HG03280 (cell line): ENCODE measurements at regions not wholly inside any gene's neighbourhood (a gene's known extent, or its start where the extent isn't known, plus 50 kb on each side); places are given as distances from the start of the nearest gene placed in this dataset.

Experiments used
- ATAC-seq: cut with Tn5 transposase; IDR thresholded peaks from one replicate; pipeline ENCODE4 v1.9.1; 2021; ENCODE audit warnings: mild to moderate bottlenecking, moderate library complexity; ENCODE audit not compliant: unreplicated experiment

DNA sequence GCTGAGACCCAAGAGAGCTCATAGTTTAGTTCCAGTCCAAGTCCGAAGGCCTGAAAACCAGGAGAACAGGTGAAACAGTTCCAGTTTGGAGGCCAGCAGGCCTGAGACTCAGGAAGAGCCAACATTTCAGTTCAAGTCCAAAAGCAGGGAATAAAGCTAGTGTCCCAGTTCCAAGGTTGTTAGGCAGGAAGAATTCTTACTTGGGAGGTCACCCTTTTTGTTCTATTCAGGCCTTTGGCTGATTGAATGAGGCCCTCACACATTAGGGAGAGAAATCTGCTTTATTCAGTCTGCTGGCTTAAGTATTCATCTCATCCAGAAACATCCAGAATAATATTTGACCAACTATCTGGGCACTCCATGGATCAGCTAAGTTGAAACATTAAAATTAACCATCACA lies 294.6 kb downstream of the PCNX1 start:
- no peak for ATAC-seq

DNA sequence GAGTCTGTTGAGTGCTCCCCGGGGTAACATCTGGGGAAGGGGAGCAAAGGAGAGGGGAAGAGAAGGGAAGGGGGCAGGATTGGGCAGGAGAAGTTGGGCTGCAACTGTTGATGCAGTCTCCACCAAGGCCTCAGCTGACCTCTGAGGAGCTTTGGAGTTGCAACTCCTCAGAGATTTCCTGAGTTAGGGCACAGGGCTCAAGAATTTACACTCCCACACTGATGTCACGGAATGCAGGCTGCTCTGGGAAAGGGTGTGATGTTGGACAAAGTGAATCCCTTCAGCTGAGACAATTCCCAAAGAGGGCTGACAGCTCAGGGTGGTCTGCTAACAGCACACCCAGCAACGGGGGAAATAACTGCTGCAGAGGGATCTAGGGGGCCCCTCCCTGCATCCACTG lies 295.6 kb downstream of the PCNX1 start:
- ATAC-seq = no peak

DNA sequence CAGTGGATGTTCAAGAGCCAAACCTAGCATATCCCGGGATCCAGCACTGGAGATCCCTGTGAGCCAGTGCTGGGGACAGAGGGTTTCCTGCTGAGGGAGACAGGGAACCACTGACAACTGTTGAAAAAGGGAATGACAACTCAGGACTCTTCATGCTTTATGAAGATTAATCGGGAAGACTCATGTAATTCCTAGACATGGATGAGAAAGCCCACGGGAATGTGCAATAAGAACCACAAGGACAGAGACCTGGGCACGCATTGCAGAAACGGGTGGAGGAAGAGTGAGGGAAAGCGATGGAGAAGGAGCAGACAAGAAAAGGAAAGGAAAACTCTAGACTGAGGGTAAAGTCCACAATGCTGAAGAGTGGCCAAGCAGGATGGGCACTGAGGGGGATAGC lies 296.0 kb downstream of the PCNX1 start:
- ATAC-seq = no peak

DNA sequence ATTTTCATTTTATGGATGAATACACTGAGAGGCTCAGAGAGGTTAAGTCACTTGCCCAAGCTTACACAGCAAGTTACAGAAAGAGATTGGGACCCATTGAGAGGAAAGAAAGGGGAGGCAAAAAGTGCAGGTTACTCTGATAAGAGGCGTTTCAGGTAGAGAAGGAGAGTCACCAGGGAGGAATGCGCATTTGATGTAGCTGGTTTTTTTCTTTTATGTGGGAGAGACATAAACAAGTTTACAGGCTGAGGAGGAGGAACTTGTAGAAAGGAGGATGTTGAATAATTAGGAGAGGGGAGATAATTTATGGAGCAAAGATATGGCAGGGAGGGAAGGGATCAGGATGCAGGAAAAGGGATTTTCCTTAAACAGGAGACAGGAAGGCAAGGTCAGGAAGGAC lies 297.0 kb downstream of the PCNX1 start:
- ATAC-seq = no peak

DNA sequence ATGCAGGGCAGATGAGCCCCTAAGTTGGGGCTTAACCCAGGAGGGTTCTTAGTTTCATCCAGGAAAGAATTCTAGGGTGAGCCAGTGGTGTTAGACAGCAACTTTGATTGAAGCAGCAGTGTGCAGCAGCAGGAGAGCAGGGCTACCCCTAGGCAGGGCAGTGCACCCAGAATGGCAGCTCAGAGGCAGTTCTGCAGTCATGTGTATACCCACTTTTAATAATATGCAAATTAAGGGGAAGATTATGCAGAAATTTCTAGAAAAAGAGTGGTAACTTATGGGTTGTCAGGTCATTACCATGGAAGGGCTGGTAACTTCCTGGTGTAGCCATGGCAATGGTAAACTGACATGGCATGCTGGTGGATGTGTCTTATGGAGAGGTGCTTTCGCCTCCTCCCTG lies 297.5 kb downstream of the PCNX1 start:
- no peak for ATAC-seq

DNA sequence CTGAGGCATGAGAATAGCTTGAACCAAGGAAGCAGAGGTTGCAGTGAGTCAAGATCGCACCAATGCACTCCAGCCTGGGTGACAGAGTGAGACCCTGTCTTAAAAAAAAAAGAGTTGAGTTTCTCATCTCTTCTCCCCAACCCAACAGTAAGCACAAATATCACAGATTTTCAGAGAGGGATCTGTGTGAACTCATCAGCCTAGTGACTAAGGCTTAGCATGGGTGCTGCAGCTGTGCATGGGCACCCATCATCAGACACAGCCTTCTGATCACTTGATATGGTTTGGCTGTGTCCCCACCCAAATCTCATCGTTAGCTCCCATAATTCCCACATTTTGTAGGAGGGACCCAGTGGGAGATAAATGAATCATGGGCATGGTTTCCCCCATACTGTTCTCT lies 298.9 kb downstream of the PCNX1 start:
- no peak for ATAC-seq

DNA sequence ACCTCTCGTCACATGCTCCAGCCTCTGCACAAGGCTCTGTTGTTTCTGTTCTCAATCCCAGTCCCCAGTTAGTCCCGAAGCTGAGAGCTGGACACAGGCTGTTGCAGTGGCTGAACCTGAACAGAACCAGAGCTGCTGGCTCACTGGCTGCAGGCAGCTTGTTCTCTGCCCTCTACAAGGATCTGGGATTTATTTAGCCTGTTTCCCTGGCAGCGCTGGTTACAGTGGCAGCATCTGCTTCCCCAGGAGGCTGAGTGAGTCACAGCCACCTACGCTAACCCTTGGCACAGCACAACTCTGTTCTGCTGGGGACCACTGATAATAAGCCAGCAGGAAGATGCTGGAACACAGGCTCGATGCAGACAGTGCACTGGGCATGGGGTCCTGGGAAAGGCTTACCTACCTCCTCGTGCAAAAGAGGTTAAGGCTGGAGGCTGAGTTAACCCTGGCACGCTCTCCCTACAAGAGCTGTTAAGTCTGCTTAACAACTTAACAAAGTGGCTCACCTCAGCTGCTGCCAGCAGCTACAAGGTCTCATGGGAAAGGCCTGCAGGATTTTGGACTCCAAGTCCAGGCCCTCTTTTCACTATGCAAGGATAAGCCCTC lies 299.6 kb downstream of the PCNX1 start:
- no peak for ATAC-seq

DNA sequence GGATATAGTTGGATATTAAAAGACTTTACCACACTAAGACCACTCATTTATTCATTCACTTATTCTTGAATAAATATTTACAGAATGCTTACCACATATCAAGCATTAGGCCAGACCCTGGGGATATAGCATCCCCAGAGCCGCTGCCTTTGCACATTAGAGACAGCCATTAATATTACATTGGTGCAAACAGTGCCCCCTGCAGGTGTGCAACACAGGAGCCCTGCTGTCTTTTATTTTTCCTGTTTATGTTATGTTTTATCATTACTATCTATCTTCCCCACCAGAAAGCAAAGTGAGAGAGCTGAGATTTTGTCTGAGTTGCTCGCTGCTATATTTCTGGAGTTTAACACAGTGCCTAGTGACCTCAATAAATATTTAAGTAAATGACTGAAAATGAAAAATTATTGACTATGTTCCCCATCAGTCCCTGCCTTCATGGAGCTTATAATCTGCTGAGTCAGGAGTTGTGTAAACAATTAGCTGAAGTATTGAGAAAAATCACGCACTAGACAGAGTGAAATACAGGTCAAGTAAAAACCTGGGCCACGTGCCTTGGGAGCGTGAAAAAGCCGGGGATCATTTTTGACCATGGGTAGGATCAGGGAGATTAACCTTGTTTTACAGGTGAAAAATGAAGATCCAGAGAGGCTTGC lies 301.6 kb downstream of the PCNX1 start:
- ATAC-seq = no peak

DNA sequence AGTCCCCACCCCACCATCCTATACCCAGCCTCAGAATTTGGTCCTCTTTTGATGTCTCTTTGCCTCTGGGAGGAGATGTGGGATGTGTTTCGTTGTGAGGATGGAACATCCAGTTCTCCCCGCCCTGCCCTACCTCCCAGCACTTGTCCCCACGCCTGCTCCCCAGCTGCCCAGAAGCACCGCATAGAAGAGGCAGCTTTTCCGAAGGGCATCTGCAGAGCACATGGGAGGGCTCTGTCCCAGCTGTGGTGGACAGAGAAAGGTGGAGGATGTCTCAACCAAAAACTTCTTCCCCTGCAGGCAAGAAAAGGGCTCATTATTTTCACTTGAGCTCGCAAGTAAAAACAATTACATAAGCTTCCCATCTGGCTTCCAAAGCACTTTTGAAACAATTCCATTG lies 302.6 kb downstream of the PCNX1 start:
- no peak for ATAC-seq

DNA sequence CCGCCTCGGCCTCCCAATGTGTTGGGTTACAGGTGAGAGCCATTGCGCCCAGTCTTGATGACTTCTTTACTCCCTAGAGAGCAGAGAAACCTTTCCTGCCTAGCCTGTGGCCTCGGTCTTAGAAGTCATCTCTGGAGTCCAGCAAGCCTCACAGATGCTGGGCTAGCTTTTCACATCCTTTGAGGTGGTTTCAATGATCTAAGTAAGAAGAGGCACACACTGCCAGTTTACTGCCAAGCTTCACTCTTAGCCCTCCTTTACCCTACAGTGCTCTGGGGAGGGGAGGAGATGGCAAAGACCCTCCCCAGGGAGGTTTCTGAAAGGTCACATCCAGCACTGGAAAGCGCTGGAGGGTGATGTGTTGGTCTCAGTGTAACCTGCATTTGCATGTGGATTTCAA lies 304.8 kb downstream of the PCNX1 start:
- no peak for ATAC-seq

DNA sequence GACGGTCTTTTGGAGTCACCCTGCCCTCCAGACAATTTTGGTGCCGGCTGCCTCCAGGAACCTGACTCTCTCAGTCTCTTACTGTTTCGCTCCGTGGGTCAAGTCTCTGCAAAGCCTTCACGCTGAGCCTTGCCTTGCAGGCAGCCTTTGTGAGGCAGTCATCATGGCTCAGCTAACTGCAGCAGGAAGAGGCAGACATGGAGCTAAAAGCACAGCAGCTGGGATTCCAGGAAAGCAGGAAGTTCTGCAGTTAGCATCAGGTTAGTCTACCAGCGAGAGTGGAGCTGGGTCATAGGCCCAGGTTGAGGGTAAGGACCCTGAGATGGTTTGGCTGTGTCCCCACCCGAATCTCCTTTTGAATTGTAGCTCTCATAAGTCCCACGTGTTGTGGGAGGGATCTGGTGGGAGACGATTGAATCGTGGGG lies 305.4 kb downstream of the PCNX1 start:
- ATAC-seq = no peak

DNA sequence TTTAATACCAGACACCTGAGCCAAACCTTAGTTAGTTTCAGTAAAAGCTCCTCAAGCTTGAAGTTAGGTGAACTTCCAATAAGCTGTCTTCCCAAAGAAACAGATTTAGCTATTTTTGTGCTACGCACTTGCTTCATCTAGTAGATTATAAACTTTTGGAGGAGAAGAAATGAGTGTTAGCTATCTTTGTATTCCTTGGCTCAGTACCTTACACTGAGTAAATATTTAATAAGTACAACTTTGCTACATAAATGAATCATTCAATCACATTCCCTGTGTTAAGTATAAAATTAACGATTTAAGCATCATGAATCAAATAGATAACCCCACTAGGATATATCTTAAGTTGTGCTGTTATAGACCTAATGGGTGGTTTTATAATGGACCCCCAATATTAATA lies 307.0 kb downstream of the PCNX1 start:
- ATAC-seq = no peak

DNA sequence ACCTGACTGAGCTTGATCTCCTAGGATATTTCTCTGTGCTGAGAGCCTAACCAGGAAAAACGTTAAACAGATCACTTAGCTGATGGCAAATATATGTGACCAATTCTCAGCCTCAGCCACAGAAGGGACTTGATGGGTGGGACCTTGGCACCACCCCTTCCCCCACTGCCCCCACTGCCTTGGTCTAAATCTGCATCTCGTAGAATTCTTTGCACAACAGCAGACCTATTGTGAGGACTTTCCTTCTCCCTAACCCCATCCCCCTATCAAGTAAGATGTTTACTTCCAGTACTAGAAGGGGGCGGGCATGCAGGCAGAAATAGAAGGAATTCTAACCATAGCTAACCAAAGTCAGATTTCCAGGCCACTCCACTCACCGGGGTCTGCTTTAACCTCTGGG lies 313.2 kb downstream of the PCNX1 start:
- ATAC-seq = no peak

DNA sequence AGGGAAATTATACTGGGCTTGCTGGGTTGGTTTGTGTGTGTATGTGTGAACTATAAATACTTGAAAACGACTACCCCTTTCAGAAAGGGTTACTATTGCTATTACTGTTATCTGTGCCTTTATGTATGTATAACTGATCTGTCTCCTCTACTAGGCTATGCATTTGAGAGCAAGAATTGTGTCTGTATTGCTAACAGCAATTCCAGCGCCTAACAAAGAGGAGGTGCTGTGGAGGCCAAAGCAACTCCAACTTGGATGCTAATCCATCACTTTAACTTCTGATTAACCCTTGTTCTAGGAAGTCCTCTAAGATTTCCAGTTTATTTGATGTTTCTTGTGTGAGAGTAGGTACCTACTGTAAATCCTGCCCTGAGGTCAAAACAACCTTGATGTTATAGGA lies 313.9 kb downstream of the PCNX1 start:
- no peak for ATAC-seq

DNA sequence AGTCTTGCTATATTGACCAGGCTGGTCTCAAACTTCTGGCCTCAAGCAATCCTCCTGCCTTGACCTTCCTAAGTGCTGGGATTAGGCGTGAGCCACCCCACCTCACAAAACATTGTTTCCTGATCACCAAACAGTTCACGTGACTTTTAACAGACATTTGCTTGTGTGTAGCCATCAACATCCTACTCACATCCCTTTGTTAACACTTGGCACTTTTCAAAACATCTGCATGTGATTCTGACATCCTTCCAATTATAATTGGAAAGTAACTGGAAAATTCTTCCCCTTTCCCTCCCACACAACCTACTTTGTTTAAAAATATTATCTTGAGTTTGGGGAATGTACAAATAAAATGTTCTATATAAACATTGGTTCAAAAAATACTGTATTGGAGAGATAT lies 317.9 kb downstream of the PCNX1 start:
- ATAC-seq = no peak

DNA sequence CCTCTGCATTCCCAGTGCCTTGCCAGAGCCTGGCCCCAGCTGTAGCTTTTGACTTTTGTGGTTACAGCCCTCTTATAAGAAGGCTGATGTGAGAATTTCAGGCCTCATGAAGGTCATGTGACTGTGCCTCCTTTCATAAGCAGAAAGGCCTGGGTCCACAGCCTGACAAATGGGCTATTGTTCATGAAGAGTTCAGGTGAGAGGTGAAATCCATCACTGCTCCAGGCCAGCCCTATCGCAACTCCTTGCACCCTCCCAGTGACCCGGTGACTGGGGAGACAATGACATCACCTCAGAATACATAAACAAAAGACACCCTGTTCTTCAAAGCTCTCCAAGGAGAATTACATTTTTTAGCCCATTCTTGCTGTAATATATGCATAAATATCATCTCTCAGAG lies 321.5 kb downstream of the PCNX1 start:
- ATAC-seq = no peak

DNA sequence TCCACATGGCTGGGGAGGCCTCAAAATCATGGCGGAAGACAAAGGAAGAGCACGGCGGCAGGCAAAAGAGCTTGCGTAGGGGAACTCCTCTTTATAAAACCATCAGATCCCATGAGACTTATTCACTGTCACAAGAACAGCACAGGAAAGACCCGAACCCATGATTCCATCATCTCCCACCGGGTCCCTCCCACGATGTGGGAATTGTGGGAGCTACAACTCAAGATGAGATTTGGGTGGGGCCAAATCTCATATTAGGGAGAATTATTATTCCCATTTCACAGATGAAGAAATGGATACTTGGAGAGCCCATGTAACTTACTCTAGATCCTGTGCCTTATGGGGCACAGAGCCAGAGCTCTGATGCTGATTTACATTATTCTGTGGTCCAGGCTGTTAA lies 322.6 kb downstream of the PCNX1 start:
- ATAC-seq = no peak

DNA sequence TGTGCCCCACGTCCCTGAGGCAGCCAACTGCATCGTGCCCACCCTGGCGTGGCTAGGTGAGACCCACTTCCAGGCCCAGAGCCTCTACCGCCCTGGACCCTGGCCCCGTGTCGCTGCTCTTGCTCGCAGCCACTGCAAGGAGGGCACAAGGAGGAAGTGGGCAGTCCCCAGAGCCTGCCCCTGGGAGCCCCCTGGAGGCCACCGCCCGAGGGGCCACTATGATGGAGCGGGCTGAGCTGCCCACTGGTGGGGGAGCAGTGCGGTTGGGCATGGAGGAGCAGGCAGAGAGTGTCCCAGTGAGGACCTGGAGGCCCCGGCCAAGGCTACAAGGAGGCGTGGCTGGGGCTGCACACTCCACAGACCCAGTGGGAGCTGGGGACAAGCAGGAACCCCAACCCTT lies 323.6 kb downstream of the PCNX1 start:
- ATAC-seq = no peak

DNA sequence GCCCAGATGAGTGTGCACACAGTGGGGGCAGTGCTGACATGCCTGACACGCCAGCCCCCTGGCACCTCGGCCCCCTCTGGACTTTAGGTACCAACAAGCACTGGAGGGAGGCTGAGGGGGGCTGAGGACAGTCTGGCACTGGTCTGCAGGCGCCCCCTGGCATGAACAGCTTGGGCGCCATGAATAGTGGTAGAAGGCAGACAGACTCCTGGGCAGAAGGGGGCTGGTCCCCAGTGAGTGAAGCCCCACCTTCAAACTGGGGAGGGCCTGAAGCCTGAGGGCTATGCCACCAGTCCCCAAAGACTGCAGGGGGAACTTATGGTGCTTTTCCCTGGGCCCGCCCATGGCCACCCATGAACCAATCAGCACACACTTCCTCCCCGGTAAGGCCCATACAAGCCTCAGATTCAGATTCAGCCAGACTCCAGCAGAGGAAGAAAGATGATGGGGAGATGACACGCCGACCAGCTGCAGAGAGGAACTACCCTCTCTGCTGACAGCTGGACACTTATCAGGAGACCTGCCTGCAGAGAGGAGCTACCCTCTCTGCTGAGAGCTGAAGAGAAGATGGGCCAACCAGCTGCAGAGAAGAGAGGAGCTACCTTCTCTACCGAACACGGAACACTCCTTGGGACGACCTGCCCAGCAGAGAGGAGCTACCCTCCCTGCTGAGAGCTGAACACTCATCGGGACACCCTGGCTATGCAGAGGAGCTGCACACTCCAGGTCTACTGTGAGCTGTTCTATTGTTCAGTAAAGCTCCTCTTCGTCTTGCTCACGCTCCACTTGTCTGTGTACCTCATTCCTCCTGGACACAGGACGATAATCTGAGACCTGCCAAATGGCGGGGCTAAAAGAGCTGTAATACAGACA lies 324.5 kb downstream of the PCNX1 start:
- ATAC-seq = no peak

DNA sequence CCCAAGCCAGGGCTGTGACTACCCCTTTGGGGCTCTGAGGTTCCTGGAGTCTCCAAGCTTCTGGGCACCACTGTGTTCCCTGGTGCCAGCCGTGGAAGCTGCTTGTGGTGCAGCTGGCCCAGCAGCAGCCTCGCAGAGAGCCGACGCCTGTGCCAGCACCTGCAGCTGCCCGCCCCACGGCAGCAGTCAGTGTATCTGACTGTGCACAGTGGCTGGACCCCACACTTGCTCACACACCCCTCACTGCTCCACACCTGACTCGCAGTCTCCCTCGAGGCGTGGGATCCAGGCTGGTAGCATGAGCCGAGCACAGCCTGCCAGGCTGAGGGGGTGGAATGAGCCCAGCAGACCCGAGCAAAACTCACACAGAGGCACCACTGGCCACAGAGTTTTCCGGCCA lies 325.2 kb downstream of the PCNX1 start:
- ATAC-seq = no peak

DNA sequence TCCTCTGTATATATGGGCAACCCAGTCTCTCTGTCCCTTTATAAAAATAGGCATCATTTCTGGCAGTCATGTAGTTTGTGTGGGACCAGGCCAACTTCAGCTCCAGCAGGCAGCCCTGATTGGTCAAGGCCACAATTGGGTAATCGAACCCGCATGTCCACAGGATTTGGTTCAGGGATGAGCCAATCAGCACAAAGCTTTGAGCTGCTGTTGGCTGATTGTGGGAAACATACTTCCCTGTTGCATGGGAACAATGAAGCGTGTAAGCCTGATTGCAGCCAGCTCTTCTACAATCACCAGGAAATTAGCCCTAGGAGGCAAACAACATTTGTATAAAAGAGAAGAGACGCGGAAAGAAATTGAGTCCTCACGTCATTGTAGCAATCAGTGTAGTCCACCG lies 328.6 kb downstream of the PCNX1 start:
- ATAC-seq = no peak

DNA sequence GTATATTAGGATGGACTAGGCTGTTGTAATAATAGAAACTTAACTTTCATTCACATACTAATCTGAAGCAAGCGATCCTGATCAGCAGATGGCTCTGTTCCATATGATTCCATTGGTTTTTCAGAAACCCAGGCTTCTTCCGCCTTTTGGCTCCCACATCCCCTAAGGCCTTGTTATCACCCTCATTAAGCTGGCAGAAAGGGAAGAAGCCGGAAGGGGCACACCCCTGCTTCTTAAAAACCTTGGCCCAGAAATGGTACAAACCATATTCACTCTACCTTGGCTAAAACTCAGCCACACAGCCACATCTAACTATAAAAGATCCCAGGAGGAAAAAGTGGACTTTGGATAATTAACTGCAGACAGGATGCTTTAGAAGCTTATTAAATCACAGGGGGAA lies 329.2 kb downstream of the PCNX1 start:
- ATAC-seq = no peak
